ENCODE measurements at regions not wholly inside any gene's neighbourhood (a gene's known extent, or its start where the extent isn't known, plus 50 kb on each side); places are given as distances from the start of the nearest gene placed in this dataset.
"Not testable (repeated sequence)": the region's sequence is repeated elsewhere in the genome, so short reads cannot be mapped to it uniquely, and the experiment has no call there.

GRCh38 chr3:102360183-102360860 lies 74.5 kb upstream of the ZPLD1 start:
- no peak for DNase-seq (ENCODE audit: low read depth)
- no peak for TF ChIP-seq CTCF (conservative IDR thresholded peaks at IDR 0.05; ENCODE audit: low read length)
- H3K4me3 ChIP-seq (ENCODE audit: low read length), result no peak overlapping the region

- no peak for TF ChIP-seq CTCF (conservative IDR thresholded peaks at IDR 0.05; ENCODE audit: low read length)
- H3K4me3 ChIP-seq (ENCODE audit: low read length), result no peak overlapping the region
- DNase-seq (ENCODE audit: low read depth), result no peak
Observed at GRCh38 chr3:102361101-102361500, 73.7 kb upstream of the ZPLD1 start.

GRCh38 chr3:102366116-102366515 lies 68.7 kb upstream of the ZPLD1 start:
- DNase-seq (ENCODE audit: low read depth); H3K4me3 ChIP-seq (ENCODE audit: low read length): not testable (repeated sequence)

GRCh38 chr3:102374863-102375634 lies 59.8 kb upstream of the ZPLD1 start:
- TF ChIP-seq CTCF (conservative IDR thresholded peaks at IDR 0.05; ENCODE audit: low read length), result no peak
- H3K4me3 ChIP-seq (ENCODE audit: low read length), result no peak overlapping the region
- DNase-seq (ENCODE audit: low read depth), result no peak

- DNase-seq (ENCODE audit: low read depth), result no peak
- H3K4me3 ChIP-seq (ENCODE audit: low read length), result no peak overlapping the region
- TF ChIP-seq CTCF (conservative IDR thresholded peaks at IDR 0.05; ENCODE audit: low read length), result no peak
Observed at GRCh38 chr3:102378216-102378615, 56.6 kb upstream of the ZPLD1 start.

GRCh38 chr3:102382201-102382600 lies 52.6 kb upstream of the ZPLD1 start:
- DNase-seq (ENCODE audit: low read depth); H3K4me3 ChIP-seq (ENCODE audit: low read length): not testable (repeated sequence)

Data from AG10803 (cell line).